HCT116 (cell line): ENCODE measurements at regions not wholly inside any gene's neighbourhood (a gene's known extent, or its start where the extent isn't known, plus 50 kb on each side); places are given as distances from the start of the nearest gene placed in this dataset.
"Not testable (repeated sequence)": the region's sequence is repeated elsewhere in the genome, so short reads cannot be mapped to it uniquely, and the experiment has no call there.

Experiments
- ATAC-seq: fragments of 200-7000 bp; cut with Tn5 transposase; 2 replicates; pipeline ENCODE4 v1.9.1; 2020; ENCODE audit warnings: mild to moderate bottlenecking, moderate library complexity
- BruUV-seq: library from RNA; stranded (reverse); fragments of 400-500 nt; replicated peaks from 2 replicates; lab custom pipeline; 2021; lab: Mats Ljungman, UMichigan
- CTCF ChIA-PET: fragments of 300-600 bp; sonication (Branson Sonifier 250); formaldehyde crosslinking; loops from one replicate; lab custom pipeline; 2021; ENCODE audit warnings: antibody characterized with exemption; lab: Charles Lee
- POLR2A ChIA-PET: fragments of 300-600, 350-600 bp; sonication (Branson Sonifier 250); formaldehyde crosslinking; loops from one replicate; lab custom pipeline; 2021; ENCODE audit warnings: antibody characterized with exemption; lab: Charles Lee
- RAD21 ChIA-PET, 2 experiments: fragments of 300-600 bp; sonication (Branson Sonifier 250); formaldehyde crosslinking; loops; one replicate each; lab custom pipeline; 2023; ENCODE audit warnings: low total read pairs in 2 of 2; ENCODE audit not compliant: uncharacterized antibody in 2 of 2, unreplicated experiment in 2 of 2, low non-redundant PET in 1 of 2; lab: Charles Lee
- DNase-seq: peaks from one replicate; pipeline ENCODE4 v3.0.0-alpha.2; 2010; ENCODE audit warnings: low read depth, low spot score
- H2AFZ ChIP-seq: fragments of 200-600 bp; shearing (Covaris generic), sonication (generic); 2 replicates; pipeline ENCODE4 v1.6.1; 2017; ENCODE audit warnings: low read depth, mixed run types, mixed read lengths, antibody characterized with exemption, low read length; ENCODE audit not compliant: poor library complexity, severe bottlenecking
- H3K27ac ChIP-seq: 2 replicates; pipeline ENCODE4 v1.5.1; 2012; ENCODE audit warnings: low read depth, low read length
- H3K27me3 ChIP-seq: fragments of 200-600 bp; sonication (generic); 2 replicates; pipeline ENCODE4 v1.6.1; 2016; ENCODE audit warnings: mixed run types, low read length, mixed read lengths; ENCODE audit not compliant: insufficient read depth
- H3K36me3 ChIP-seq, 2 experiments: fragments of 200-500 bp in 1 of 2; fragments of 200-600 bp in 1 of 2; sonication (Bioruptor generic) in 1 of 2; sonication (generic) in 1 of 2; 2 replicates each; pipeline versions ENCODE4 v1.5.1 to v1.6.1; 2014 to 2016; ENCODE audit warnings: low read length in 2 of 2, inconsistent platforms in 1 of 2, mixed read lengths in 1 of 2, mixed run types in 1 of 2; ENCODE audit not compliant: insufficient read depth in 2 of 2, control insufficient read depth in 1 of 2
- H3K4me1 ChIP-seq, 2 experiments: fragments of 200-600 bp in 1 of 2; sonication (generic) in 1 of 2; 2 replicates each; pipeline versions ENCODE4 v1.5.1 to v1.6.1; 2012 to 2017; ENCODE audit warnings: low read length in 2 of 2, inconsistent platforms in 1 of 2, mild to moderate bottlenecking in 1 of 2, mixed read lengths in 1 of 2, mixed run types in 1 of 2, moderate library complexity in 1 of 2; ENCODE audit not compliant: insufficient read depth in 2 of 2, control insufficient read depth in 1 of 2
- H3K4me2 ChIP-seq: fragments of 200-600 bp; sonication (generic); 2 replicates; pipeline ENCODE4 v1.6.1; 2017; ENCODE audit warnings: mixed run types, low read length, mixed read lengths
- H3K4me3 ChIP-seq, 2 experiments: fragments of 200-600 bp in 1 of 2; sonication (generic) in 1 of 2; replicated peaks in 1 of 2; 2 replicates each; pipeline ENCODE4 v1.5.1; 2011 to 2016; ENCODE audit warnings: low read length in 2 of 2, control low read depth in 1 of 2, low read depth in 1 of 2, mild to moderate bottlenecking in 1 of 2, mixed read lengths in 1 of 2, mixed run types in 1 of 2
- H3K79me2 ChIP-seq: fragments of 200-600 bp; sonication (generic); 2 replicates; pipeline ENCODE4 v1.6.1; 2017; ENCODE audit warnings: mild to moderate bottlenecking, mixed run types, low read length, moderate library complexity, mixed read lengths; ENCODE audit not compliant: insufficient read depth
- H3K9ac ChIP-seq: fragments of 200-600 bp; sonication (generic); 2 replicates; pipeline ENCODE4 v1.6.1; 2016; ENCODE audit warnings: low read length, mixed read lengths
- H3K9me2 ChIP-seq: fragments of 200-600 bp; sonication (generic), shearing (Covaris generic); 2 replicates; pipeline ENCODE4 v1.6.1; 2017; ENCODE audit warnings: mixed run types, mild to moderate bottlenecking, moderate library complexity; ENCODE audit not compliant: insufficient read depth
- H3K9me3 ChIP-seq, 2 experiments: fragments of 200-500 bp in 1 of 2; fragments of 200-600 bp in 1 of 2; sonication (Bioruptor generic) in 1 of 2; sonication (generic) in 1 of 2; 2 replicates each; pipeline ENCODE4 v1.6.1; 2014 to 2017; ENCODE audit warnings: low read length in 2 of 2, mixed read lengths in 2 of 2, inconsistent platforms in 1 of 2, low read depth in 1 of 2, mild to moderate bottlenecking in 1 of 2, mixed run types in 1 of 2, moderate library complexity in 1 of 2; ENCODE audit not compliant: control insufficient read depth in 1 of 2, insufficient read depth in 1 of 2
- H4K20me1 ChIP-seq: fragments of 200-600 bp; sonication (generic), shearing (Covaris generic); 2 replicates; pipeline ENCODE4 v1.6.1; 2017; ENCODE audit warnings: mixed run types, mild to moderate bottlenecking, moderate library complexity; ENCODE audit not compliant: insufficient read depth
- ATF3 ChIP-seq: IDR thresholded peaks from 2 replicates; pipeline ENCODE4 v1.6.1; 2012
- CEBPB ChIP-seq: IDR thresholded peaks from 2 replicates; pipeline ENCODE4 v1.6.1; 2012; ENCODE audit warnings: low read depth
- EGR1 ChIP-seq: IDR thresholded peaks from 2 replicates; pipeline ENCODE4 v1.6.1; 2012; ENCODE audit warnings: low read depth
- ELF1 ChIP-seq: IDR thresholded peaks from 2 replicates; pipeline ENCODE4 v1.6.1; 2012; ENCODE audit warnings: low read depth, borderline replicate concordance
- EZH2phosphoT487 ChIP-seq: fragments of 200-600 bp; IDR thresholded peaks from 2 replicates; pipeline ENCODE4 v1.6.1; 2018; ENCODE audit warnings: antibody characterized with exemption, borderline replicate concordance
- JUND ChIP-seq: IDR thresholded peaks from 2 replicates; pipeline ENCODE4 v1.6.1; 2012
- SIN3A ChIP-seq: IDR thresholded peaks from 2 replicates; pipeline ENCODE4 v1.6.1; 2012; ENCODE audit warnings: low read depth
- SRF ChIP-seq: IDR thresholded peaks from 2 replicates; pipeline ENCODE4 v1.6.1; 2012; ENCODE audit warnings: low read depth
- TCF7L2 ChIP-seq: IDR thresholded peaks from 2 replicates; pipeline ENCODE4 v1.7.0; 2011; ENCODE audit warnings: borderline replicate concordance, inconsistent platforms; ENCODE audit not compliant: insufficient read depth, insufficient read length; ENCODE audit errors: extremely low read depth
- YY1 ChIP-seq: IDR thresholded peaks from 2 replicates; pipeline ENCODE4 v1.6.1; 2011; ENCODE audit warnings: low read length, low read depth, moderate library complexity, mild to moderate bottlenecking; ENCODE audit not compliant: insufficient replicate concordance; ENCODE audit errors: extremely low read depth
- ZFX ChIP-seq: fragments of 450-650 bp; IDR thresholded peaks from 2 replicates; pipeline ENCODE4 v1.6.1; 2017
- intact Hi-C: fragments of 100-400 bp; cut with micrococcal nuclease; formaldehyde crosslinking; loops from 2 replicates; pipeline ENCODE4 v1.10.0; 2022
- TF ChIP-seq, protein P1 (sequence below), 3 experiments: fragments of 200-600 bp in 1 of 3; sonication (generic) in 1 of 3; IDR thresholded peaks in 2 of 3; conservative IDR thresholded peaks in 1 of 3; 2 replicates each; pipeline ENCODE4 v1.5.1; 2012 to 2017; ENCODE audit warnings: low read depth in 2 of 3, low read length in 2 of 3, antibody characterized with exemption in 1 of 3, borderline replicate concordance in 1 of 3, control low read depth in 1 of 3, mild to moderate bottlenecking in 1 of 3, mixed read lengths in 1 of 3, mixed run types in 1 of 3, moderate library complexity in 1 of 3; ENCODE audit not compliant: insufficient read depth in 1 of 3
- TF ChIP-seq, protein P2 (sequence below): IDR thresholded peaks from 2 replicates; pipeline ENCODE4 v1.6.1; 2011; ENCODE audit warnings: mild to moderate bottlenecking, low read length, moderate library complexity; ENCODE audit not compliant: insufficient replicate concordance; ENCODE audit errors: extremely low read depth
- TF ChIP-seq, protein P3 (sequence below): IDR thresholded peaks from 2 replicates; pipeline ENCODE4 v1.6.1; 2012

DNA sequence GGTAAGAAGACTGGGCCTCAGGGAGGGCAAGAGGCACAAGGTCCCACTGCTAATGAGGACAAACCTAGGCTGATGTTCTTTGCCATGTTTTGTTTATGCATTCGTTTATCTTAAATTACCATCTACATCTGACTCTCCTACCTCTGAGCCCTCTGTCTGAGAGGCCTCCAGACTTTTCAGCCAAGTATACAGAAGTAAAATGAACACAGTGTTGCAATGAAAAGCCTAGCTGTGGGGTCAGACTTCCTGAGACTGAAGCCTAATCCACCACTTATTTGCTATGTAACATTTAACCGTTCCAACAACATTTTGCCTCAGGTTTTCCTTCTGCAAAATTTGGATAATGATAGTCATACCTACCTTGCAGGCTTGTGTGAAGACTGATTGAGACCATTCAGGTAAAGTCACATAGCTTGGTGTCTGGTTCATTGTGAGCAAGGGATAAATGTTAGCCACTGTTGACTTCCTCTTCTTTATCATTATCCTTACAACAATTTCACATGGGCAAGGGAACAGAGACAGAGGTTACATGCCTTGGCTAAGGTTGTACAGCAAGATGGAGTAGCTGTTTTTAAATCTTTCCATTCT, 374.9 kb upstream of the CLINT1 start:
- H3K9me2 ChIP-seq: no peaks in the 10 kb centered on the region
- ATAC-seq (no peak), DNase-seq (no peak)
- no peaks in the 10 kb centered on the region for H3K9me3 ChIP-seq
- intact Hi-C loops: no loop called here
- H3K36me3 ChIP-seq: no peaks in the 10 kb centered on the region
- no peak overlapping the region for H3K27ac ChIP-seq
- no peaks in the 10 kb centered on the region for H3K79me2 ChIP-seq
- peaks cover 4% of the 10 kb centered on the region for H3K27me3 ChIP-seq
- no TSS peak for BruUV-seq
- POLR2A ChIA-PET: no interaction called here
- CTCF ChIA-PET: no interaction called here
- no peak overlapping the region for H3K4me3 ChIP-seq
- H3K9ac ChIP-seq: no peak overlapping the region
- no peak overlapping the region for H2AFZ ChIP-seq
- no peaks in the 10 kb centered on the region for H3K4me1 ChIP-seq
- H3K4me2 ChIP-seq: no peak overlapping the region
- no peak for TF ChIP-seq EZH2phosphoT487
- TF ChIP-seq, protein P1, sequence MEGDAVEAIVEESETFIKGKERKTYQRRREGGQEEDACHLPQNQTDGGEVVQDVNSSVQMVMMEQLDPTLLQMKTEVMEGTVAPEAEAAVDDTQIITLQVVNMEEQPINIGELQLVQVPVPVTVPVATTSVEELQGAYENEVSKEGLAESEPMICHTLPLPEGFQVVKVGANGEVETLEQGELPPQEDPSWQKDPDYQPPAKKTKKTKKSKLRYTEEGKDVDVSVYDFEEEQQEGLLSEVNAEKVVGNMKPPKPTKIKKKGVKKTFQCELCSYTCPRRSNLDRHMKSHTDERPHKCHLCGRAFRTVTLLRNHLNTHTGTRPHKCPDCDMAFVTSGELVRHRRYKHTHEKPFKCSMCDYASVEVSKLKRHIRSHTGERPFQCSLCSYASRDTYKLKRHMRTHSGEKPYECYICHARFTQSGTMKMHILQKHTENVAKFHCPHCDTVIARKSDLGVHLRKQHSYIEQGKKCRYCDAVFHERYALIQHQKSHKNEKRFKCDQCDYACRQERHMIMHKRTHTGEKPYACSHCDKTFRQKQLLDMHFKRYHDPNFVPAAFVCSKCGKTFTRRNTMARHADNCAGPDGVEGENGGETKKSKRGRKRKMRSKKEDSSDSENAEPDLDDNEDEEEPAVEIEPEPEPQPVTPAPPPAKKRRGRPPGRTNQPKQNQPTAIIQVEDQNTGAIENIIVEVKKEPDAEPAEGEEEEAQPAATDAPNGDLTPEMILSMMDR (IDR thresholded peaks at IDR 0.05 in 2 of 3, conservative IDR thresholded peaks at IDR 0.05 in 1 of 3; ENCODE audit: borderline replicate concordance in 1 of 3, insufficient read depth in 1 of 3, low read depth in 2 of 3, low read length in 2 of 3): no peak
- no peak for TF ChIP-seq TCF7L2
- no peak for TF ChIP-seq SIN3A
- no peak for TF ChIP-seq SRF
- TF ChIP-seq ZFX: no peak
- no peak for TF ChIP-seq YY1
- TF ChIP-seq, protein P2, sequence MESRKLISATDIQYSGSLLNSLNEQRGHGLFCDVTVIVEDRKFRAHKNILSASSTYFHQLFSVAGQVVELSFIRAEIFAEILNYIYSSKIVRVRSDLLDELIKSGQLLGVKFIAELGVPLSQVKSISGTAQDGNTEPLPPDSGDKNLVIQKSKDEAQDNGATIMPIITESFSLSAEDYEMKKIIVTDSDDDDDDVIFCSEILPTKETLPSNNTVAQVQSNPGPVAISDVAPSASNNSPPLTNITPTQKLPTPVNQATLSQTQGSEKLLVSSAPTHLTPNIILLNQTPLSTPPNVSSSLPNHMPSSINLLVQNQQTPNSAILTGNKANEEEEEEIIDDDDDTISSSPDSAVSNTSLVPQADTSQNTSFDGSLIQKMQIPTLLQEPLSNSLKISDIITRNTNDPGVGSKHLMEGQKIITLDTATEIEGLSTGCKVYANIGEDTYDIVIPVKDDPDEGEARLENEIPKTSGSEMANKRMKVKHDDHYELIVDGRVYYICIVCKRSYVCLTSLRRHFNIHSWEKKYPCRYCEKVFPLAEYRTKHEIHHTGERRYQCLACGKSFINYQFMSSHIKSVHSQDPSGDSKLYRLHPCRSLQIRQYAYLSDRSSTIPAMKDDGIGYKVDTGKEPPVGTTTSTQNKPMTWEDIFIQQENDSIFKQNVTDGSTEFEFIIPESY: no peak
- TF ChIP-seq ELF1: no peak
- TF ChIP-seq, protein P3, sequence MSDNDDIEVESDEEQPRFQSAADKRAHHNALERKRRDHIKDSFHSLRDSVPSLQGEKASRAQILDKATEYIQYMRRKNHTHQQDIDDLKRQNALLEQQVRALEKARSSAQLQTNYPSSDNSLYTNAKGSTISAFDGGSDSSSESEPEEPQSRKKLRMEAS: no peak
- no peak for TF ChIP-seq ATF3
- no peak for TF ChIP-seq JUND
- TF ChIP-seq CEBPB: no peak
- TF ChIP-seq EGR1: no peak
- TF ChIP-seq, all 23 proteins: peak for 0
- RAD21 ChIA-PET: no interaction called here
- no peaks in the 10 kb centered on the region for H4K20me1 ChIP-seq

DNA sequence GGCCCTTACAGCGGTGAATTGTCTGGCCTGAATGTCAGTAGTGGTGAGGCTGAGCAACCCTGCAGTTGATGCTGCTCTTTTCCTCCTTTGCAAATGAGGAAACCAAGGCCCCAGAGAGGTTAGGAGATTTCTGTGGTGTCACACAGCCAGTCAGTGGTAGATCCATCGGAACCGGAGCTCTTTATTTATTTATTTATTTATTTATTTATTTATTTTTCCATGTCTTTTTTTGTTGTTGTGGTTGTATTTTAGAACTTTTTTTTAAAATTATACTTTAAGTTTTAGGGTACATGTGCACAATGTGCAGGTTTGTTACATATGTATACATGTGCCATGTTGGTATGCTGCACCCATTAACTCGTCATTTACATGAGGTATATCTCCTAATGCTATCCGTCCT, 368.4 kb upstream of the CLINT1 start:
- intact Hi-C loops: not testable (repeated sequence)

More for the DNA sequence above, 368.4 kb upstream of the CLINT1 start:
- CTCF ChIA-PET: interaction anchor here (1.5 kb wide), 1 partner anchor 152 kb away, joined by 7 read pairs; no protein-coding TSS in a partner anchor
- H3K9me3 ChIP-seq, BruUV-seq, POLR2A ChIA-PET, H3K4me1 ChIP-seq, H3K36me3 ChIP-seq, H3K79me2 ChIP-seq, H3K9ac ChIP-seq, H4K20me1 ChIP-seq, H3K9me2 ChIP-seq, H2AFZ ChIP-seq, H3K27me3 ChIP-seq, H3K27ac ChIP-seq, ATAC-seq, DNase-seq, H3K4me2 ChIP-seq, H3K4me3 ChIP-seq: not testable (repeated sequence)
- RAD21 ChIA-PET: interaction anchor here in 1 of 2 experiments (1.0 kb wide), 1 partner anchor 53 kb away, joined by 3 read pairs; no protein-coding TSS in a partner anchor
